ENCODE measurements at regions not wholly inside any gene's neighbourhood (a gene's known extent, or its start where the extent isn't known, plus 50 kb on each side); places are given as distances from the start of the nearest gene placed in this dataset.
"Not testable (repeated sequence)": the region's sequence is repeated elsewhere in the genome, so short reads cannot be mapped to it uniquely, and the experiment has no call there.

- Mint-ChIP-seq H3K9me3 (peaks cover 0 to 10% (median under 1%) of the 10 kb centered on the region in 9 donors), H3K4me3 (no peak overlapping the region), H3K27ac (no peak overlapping the region), H3K4me1 (peaks cover 8 to 11% (median 11%) of the 10 kb centered on the region in 4 donors), H3K36me3 (peaks cover 0 to 5% (median 2%) of the 10 kb centered on the region in 3 donors), H3K27me3 (peaks cover 15 to 34% (median 24%) of the 10 kb centered on the region in 5 donors)
- POLR2A ChIA-PET = no interaction called here
- DNase-seq (no peak), ATAC-seq (no peak)
Measured at GRCh38 chr21:35827004-35827403, 233.3 kb downstream of the SETD4 start.

- POLR2A ChIA-PET = no interaction called here
- no peak overlapping the region for H3K4me3 Mint-ChIP-seq
- H3K36me3 Mint-ChIP-seq = peaks cover 0 to 5% (median 3%) of the 10 kb centered on the region in 3 donors
- ATAC-seq (no peak), DNase-seq (no peak)
- H3K9me3 Mint-ChIP-seq = peaks cover 0 to 10% (median 2%) of the 10 kb centered on the region in 9 donors
- H3K27ac Mint-ChIP-seq = no peak overlapping the region
- H3K4me1 Mint-ChIP-seq = peaks cover 8 to 11% (median 10%) of the 10 kb centered on the region in 4 donors
- H3K27me3 Mint-ChIP-seq = peaks cover 10 to 27% (median 23%) of the 10 kb centered on the region in 5 donors
Measured at GRCh38 chr21:35825370-35826353, 234.7 kb downstream of the SETD4 start.

GRCh38 chr21:35824136-35824535 is 236.2 kb downstream of the SETD4 start:
- peaks cover 0 to 10% (median 2%) of the 10 kb centered on the region in 9 donors for H3K9me3 Mint-ChIP-seq
- H3K36me3 Mint-ChIP-seq = peaks cover 0 to 5% (median 3%) of the 10 kb centered on the region in 3 donors
- H3K27ac Mint-ChIP-seq = no peak overlapping the region
- peaks cover 7 to 23% (median 17%) of the 10 kb centered on the region in 5 donors for H3K27me3 Mint-ChIP-seq
- POLR2A ChIA-PET = interaction anchor here (0.9 kb wide), 1 partner anchor 13 kb away, joined by 3 read pairs; no protein-coding TSS in a partner anchor
- DNase-seq (no peak), ATAC-seq (no peak)
- H3K4me3 Mint-ChIP-seq = no peak overlapping the region
- H3K4me1 Mint-ChIP-seq = peaks cover 5 to 8% (median 7%) of the 10 kb centered on the region in 4 donors

GRCh38 chr21:35819134-35819533 is 241.2 kb downstream of the SETD4 start:
- peaks cover 0 to 5% (median 3%) of the 10 kb centered on the region in 3 donors for H3K36me3 Mint-ChIP-seq
- H3K4me3 Mint-ChIP-seq = no peak overlapping the region
- H3K27ac Mint-ChIP-seq = no peak overlapping the region
- ATAC-seq (no peak), DNase-seq (no peak)
- H3K9me3 Mint-ChIP-seq = peaks cover 0 to 10% (median 2%) of the 10 kb centered on the region in 9 donors
- peaks cover 0 to 5% (median 2%) of the 10 kb centered on the region in 4 donors for H3K4me1 Mint-ChIP-seq
- POLR2A ChIA-PET = no interaction called here
- peaks cover 2 to 12% (median 9%) of the 10 kb centered on the region in 5 donors for H3K27me3 Mint-ChIP-seq

GRCh38 chr21:35818597-35818996 is 241.7 kb downstream of the SETD4 start:
- peaks cover 2 to 10% (median 4%) of the 10 kb centered on the region in 5 donors for H3K27me3 Mint-ChIP-seq
- DNase-seq (no peak), ATAC-seq (no peak)
- peak overlapping the region in 1 of 10 donors; percentile 19 for H3K4me3 Mint-ChIP-seq
- POLR2A ChIA-PET = no interaction called here
- H3K4me1 Mint-ChIP-seq = peaks cover 0 to 4% (median 2%) of the 10 kb centered on the region in 4 donors
- peaks cover 0 to 8% (median 2%) of the 10 kb centered on the region in 9 donors for H3K9me3 Mint-ChIP-seq
- H3K27ac Mint-ChIP-seq = peak overlapping the region in 1 of 10 donors; percentile 79
- H3K36me3 Mint-ChIP-seq = peaks cover 0 to 5% (median 3%) of the 10 kb centered on the region in 3 donors

GRCh38 chr21:35814858-35815619 is 245.3 kb downstream of the SETD4 start:
- Mint-ChIP-seq H3K27me3 (peaks cover 0 to 5% (median 0%) of the 10 kb centered on the region in 5 donors), H3K9me3 (peaks cover 0 to 1% (median 0%) of the 10 kb centered on the region in 9 donors), H3K36me3 (no peaks in the 10 kb centered on the region), H3K4me1 (peaks cover 0 to 3% (median under 1%) of the 10 kb centered on the region in 4 donors), H3K27ac (no peak overlapping the region), H3K4me3 (no peak overlapping the region)
- no peak for ATAC-seq
- POLR2A ChIA-PET = no interaction called here
- no peak for DNase-seq

GRCh38 chr21:35812679-35813078 is 247.6 kb downstream of the SETD4 start:
- DNase-seq (no peak), ATAC-seq (no peak)
- Mint-ChIP-seq H3K4me1 (no peaks in the 10 kb centered on the region), H3K27ac (no peak overlapping the region), H3K4me3 (no peak overlapping the region), H3K9me3 (peaks cover 0 to 1% (median 0%) of the 10 kb centered on the region in 9 donors), H3K27me3 (peaks cover 0 to 3% (median 0%) of the 10 kb centered on the region in 5 donors), H3K36me3 (no peaks in the 10 kb centered on the region)
- POLR2A ChIA-PET = no interaction called here

GRCh38 chr21:35811191-35811806 is 249.0 kb downstream of the SETD4 start:
- DNase-seq (no peak), ATAC-seq (no peak)
- POLR2A ChIA-PET = interaction anchor here (0.6 kb wide), 1 partner anchor 769 kb away, joined by 4 read pairs; no protein-coding TSS in a partner anchor
- Mint-ChIP-seq H3K27ac (no peak overlapping the region), H3K9me3 (peaks cover 0 to 1% (median 0%) of the 10 kb centered on the region in 9 donors), H3K4me3 (no peak overlapping the region), H3K36me3 (no peaks in the 10 kb centered on the region), H3K27me3 (peaks cover 0 to 3% (median 0%) of the 10 kb centered on the region in 5 donors), H3K4me1 (no peaks in the 10 kb centered on the region)

GRCh38 chr21:35810431-35810970 is 249.8 kb downstream of the SETD4 start:
- no peaks in the 10 kb centered on the region for H3K4me1 Mint-ChIP-seq
- peaks cover 0 to 3% (median 0%) of the 10 kb centered on the region in 5 donors for H3K27me3 Mint-ChIP-seq
- no peaks in the 10 kb centered on the region for H3K36me3 Mint-ChIP-seq
- POLR2A ChIA-PET = no interaction called here
- peaks cover 0 to 1% (median 0%) of the 10 kb centered on the region in 9 donors for H3K9me3 Mint-ChIP-seq
- ATAC-seq (no peak), DNase-seq (no peak)
- H3K4me3 Mint-ChIP-seq = no peak overlapping the region
- no peak overlapping the region for H3K27ac Mint-ChIP-seq

- Mint-ChIP-seq H3K36me3 (peaks cover 0 to 4% (median 0%) of the 10 kb centered on the region in 3 donors), H3K4me3 (peak overlapping the region in 7 of 10 donors; percentile 3 to 58 (median 22)), H3K27ac (peak overlapping the region; percentile 12 to 90 (median 64)), H3K9me3 (peaks cover 0 to 18% (median 7%) of the 10 kb centered on the region in 9 donors), H3K27me3 (peaks cover 0 to 3% (median 0%) of the 10 kb centered on the region in 5 donors), H3K4me1 (peaks cover 14 to 31% (median 25%) of the 10 kb centered on the region in 4 donors)
- peak; percentile 53 to 87 for ATAC-seq
- POLR2A ChIA-PET = no interaction called here
- DNase-seq = peak in 7 of 10 donors; percentile 7 to 60 (median 11)
Measured at GRCh38 chr21:35801391-35801790, 258.9 kb downstream of the SETD4 start.

GRCh38 chr21:35800796-35801385 is 259.4 kb downstream of the SETD4 start:
- H3K27ac Mint-ChIP-seq = peak overlapping the region in 6 of 10 donors; percentile 12 to 90 (median 62)
- POLR2A ChIA-PET, DNase-seq: not testable (repeated sequence)

More at GRCh38 chr21:35800796-35801385, 259.4 kb downstream of the SETD4 start:
- not testable (repeated sequence) for H3K27me3 Mint-ChIP-seq, H3K36me3 Mint-ChIP-seq, ATAC-seq
- peaks cover 14 to 31% (median 25%) of the 10 kb centered on the region in 4 donors for H3K4me1 Mint-ChIP-seq
- H3K4me3 Mint-ChIP-seq = peak overlapping the region in 6 of 10 donors; percentile 9 to 58 (median 36)
- H3K9me3 Mint-ChIP-seq = peaks cover 0 to 18% (median 7%) of the 10 kb centered on the region in 9 donors

All from naive thymus-derived CD8-positive, alpha-beta T cell (primary cell).